Liver (tissue), 7 donors: ENCODE measurements at regions not wholly inside any gene's neighbourhood (a gene's known extent, or its start where the extent isn't known, plus 50 kb on each side); places are given as distances from the start of the nearest gene placed in this dataset.

ENCODE experiments used
- DNase-seq: peaks from one replicate; pipeline ENCODE4 v3.0.0-alpha.2; 2017; ENCODE audit warnings: low spot score
- H3K27ac ChIP-seq, 2 donors: one replicate each; pipeline ENCODE4 v1.7.0; 2013; ENCODE audit warnings: inconsistent platforms in 2 of 2, low read length in 2 of 2, control low read depth in 1 of 2, low read depth in 1 of 2, mild to moderate bottlenecking in 1 of 2
- H3K27me3 ChIP-seq, 4 donors: one replicate each; pipeline versions ENCODE4 v1.6.1 to v1.7.0; 2013; ENCODE audit warnings: low read length in 3 of 4, inconsistent platforms in 1 of 4, mild to moderate bottlenecking in 1 of 4, moderate library complexity in 1 of 4; ENCODE audit not compliant: control insufficient read depth in 4 of 4, insufficient read depth in 4 of 4
- H3K36me3 ChIP-seq, 4 donors: one replicate each; pipeline versions ENCODE4 v1.6.1 to v1.7.0; 2013; ENCODE audit warnings: low read length in 3 of 4, mild to moderate bottlenecking in 3 of 4, low read depth in 1 of 4, moderate library complexity in 1 of 4; ENCODE audit not compliant: control insufficient read depth in 4 of 4, insufficient read depth in 3 of 4
- H3K4me1 ChIP-seq, 4 donors: one replicate each; pipeline versions ENCODE4 v1.6.1 to v1.7.0; 2013; ENCODE audit warnings: low read length in 3 of 4, mild to moderate bottlenecking in 3 of 4, moderate library complexity in 1 of 4; ENCODE audit not compliant: control insufficient read depth in 4 of 4, insufficient read depth in 4 of 4
- H3K4me3 ChIP-seq, 3 donors: one replicate each; pipeline versions ENCODE4 v1.6.1 to v1.7.0; 2013; ENCODE audit warnings: low read length in 3 of 3, control low read depth in 1 of 3, low read depth in 1 of 3, mild to moderate bottlenecking in 1 of 3
- H3K9ac ChIP-seq, 2 donors: one replicate each; pipeline ENCODE4 v1.7.0; 2013; ENCODE audit warnings: low read length in 2 of 2, mild to moderate bottlenecking in 2 of 2, moderate library complexity in 2 of 2, control low read depth in 1 of 2, low read depth in 1 of 2
- H3K9me3 ChIP-seq, 4 donors: one replicate each; pipeline versions ENCODE4 v1.6.1 to v1.7.0; 2013; ENCODE audit warnings: low read length in 3 of 4; ENCODE audit not compliant: control insufficient read depth in 4 of 4
- JUND ChIP-seq, 2 donors: IDR thresholded peaks; 2 replicates each; pipeline ENCODE4 v1.6.1; 2016; ENCODE audit warnings: antibody characterized with exemption in 2 of 2
- NR2F2 ChIP-seq: IDR thresholded peaks from 2 replicates; pipeline ENCODE4 v1.6.1; 2016; ENCODE audit warnings: antibody characterized with exemption
- SP1 ChIP-seq: IDR thresholded peaks from 2 replicates; pipeline ENCODE4 v1.6.1; 2018; ENCODE audit warnings: antibody characterized with exemption, mild to moderate bottlenecking
- TAF1 ChIP-seq: conservative IDR thresholded peaks from 2 replicates; pipeline ENCODE4 v1.6.1; 2016; ENCODE audit warnings: antibody characterized with exemption, mild to moderate bottlenecking
- YY1 ChIP-seq: IDR thresholded peaks from 2 replicates; pipeline ENCODE4 v1.6.1; 2016; ENCODE audit warnings: antibody characterized with exemption, mild to moderate bottlenecking
- WGBS: extraction: QIAGEN DNeasy Blood & Tissue Kit; methylation state at CpG from one replicate; pipeline ENCODE4 v1.1.7; 2013; 5-methylcytosine and 5-hydroxymethylcytosine counted together
- TF ChIP-seq, protein P1 (sequence below): IDR thresholded peaks from 2 replicates; pipeline ENCODE4 v1.6.1; 2016; ENCODE audit warnings: antibody characterized with exemption
- TF ChIP-seq, protein P2 (sequence below): IDR thresholded peaks from 2 replicates; pipeline ENCODE4 v1.6.1; 2016; ENCODE audit warnings: antibody characterized with exemption, mild to moderate bottlenecking
- TF ChIP-seq, protein P3 (sequence below): IDR thresholded peaks from 2 replicates; pipeline ENCODE4 v1.6.1; 2016; ENCODE audit warnings: antibody characterized with exemption
- TF ChIP-seq, protein P4 (sequence below): IDR thresholded peaks from 2 replicates; pipeline ENCODE4 v1.6.1; 2016; ENCODE audit warnings: antibody characterized with exemption
- donor health status: healthy.
- donor health status: healthy.
- donor health status: healthy.
- donor health status: healthy.

DNA sequence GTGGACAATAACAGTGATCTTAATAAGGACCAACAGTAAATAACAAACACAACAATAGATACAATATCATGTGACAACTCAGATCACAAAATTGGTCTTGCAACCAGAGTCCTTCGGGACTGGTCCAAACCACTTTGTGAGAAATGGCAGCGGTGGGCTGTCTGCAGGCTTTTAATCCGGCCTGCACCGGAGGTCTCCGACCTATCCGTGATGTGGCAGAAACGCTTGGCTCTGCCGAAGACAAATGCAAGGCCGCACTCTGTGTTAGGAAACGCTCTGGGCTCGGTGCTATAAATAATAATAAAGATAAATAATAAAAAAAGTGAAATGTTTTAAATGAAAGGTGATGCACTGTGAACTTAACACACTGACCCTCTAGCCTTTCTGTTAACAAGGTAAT is 810.6 kb upstream of the NR2F2 start:
- no peak for TF ChIP-seq YY1
- TF ChIP-seq, protein P1, sequence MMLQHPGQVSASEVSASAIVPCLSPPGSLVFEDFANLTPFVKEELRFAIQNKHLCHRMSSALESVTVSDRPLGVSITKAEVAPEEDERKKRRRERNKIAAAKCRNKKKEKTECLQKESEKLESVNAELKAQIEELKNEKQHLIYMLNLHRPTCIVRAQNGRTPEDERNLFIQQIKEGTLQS = no peak
- no peak overlapping the region for H3K9ac ChIP-seq
- H3K4me1 ChIP-seq = no peaks in the 10 kb centered on the region
- DNase-seq = no peak
- H3K27me3 ChIP-seq = no peaks in the 10 kb centered on the region
- no peaks in the 10 kb centered on the region for H3K9me3 ChIP-seq
- no peaks in the 10 kb centered on the region for H3K36me3 ChIP-seq
- no peak overlapping the region for H3K4me3 ChIP-seq
- WGBS = 96% methylated on average over 11 of the region's 11 CpGs
- H3K27ac ChIP-seq = no peak overlapping the region

DNA sequence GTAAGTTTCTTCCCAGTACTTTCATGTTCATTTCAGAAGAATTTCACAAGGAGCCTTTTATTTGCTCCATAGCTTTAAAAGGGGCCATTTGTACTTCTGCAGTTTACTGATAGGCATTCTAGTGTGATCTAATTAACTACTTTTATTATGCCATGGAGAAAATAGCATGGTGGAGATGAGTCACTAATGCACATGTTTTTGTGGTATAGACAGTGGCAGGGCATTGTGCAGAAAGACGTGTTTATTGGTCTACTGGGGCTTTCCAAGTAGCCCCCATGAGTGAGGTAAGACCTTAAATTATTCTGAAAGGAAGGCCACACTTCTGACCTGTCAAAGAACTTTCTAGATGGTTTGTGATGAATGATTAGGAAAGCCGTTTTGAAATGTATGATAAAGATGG is 810.0 kb upstream of the NR2F2 start:
- Histone ChIP-seq H3K9ac (no peak overlapping the region), H3K27ac (no peak overlapping the region), H3K36me3 (no peaks in the 10 kb centered on the region), H3K9me3 (no peaks in the 10 kb centered on the region), H3K4me3 (no peak overlapping the region), H3K27me3 (no peaks in the 10 kb centered on the region), H3K4me1 (no peaks in the 10 kb centered on the region)
- TF ChIP-seq JUND (IDR thresholded peaks at IDR 0.05) = no peak
- no peak for TF ChIP-seq TAF1
- TF ChIP-seq SP1 = no peak
- TF ChIP-seq, protein P2, sequence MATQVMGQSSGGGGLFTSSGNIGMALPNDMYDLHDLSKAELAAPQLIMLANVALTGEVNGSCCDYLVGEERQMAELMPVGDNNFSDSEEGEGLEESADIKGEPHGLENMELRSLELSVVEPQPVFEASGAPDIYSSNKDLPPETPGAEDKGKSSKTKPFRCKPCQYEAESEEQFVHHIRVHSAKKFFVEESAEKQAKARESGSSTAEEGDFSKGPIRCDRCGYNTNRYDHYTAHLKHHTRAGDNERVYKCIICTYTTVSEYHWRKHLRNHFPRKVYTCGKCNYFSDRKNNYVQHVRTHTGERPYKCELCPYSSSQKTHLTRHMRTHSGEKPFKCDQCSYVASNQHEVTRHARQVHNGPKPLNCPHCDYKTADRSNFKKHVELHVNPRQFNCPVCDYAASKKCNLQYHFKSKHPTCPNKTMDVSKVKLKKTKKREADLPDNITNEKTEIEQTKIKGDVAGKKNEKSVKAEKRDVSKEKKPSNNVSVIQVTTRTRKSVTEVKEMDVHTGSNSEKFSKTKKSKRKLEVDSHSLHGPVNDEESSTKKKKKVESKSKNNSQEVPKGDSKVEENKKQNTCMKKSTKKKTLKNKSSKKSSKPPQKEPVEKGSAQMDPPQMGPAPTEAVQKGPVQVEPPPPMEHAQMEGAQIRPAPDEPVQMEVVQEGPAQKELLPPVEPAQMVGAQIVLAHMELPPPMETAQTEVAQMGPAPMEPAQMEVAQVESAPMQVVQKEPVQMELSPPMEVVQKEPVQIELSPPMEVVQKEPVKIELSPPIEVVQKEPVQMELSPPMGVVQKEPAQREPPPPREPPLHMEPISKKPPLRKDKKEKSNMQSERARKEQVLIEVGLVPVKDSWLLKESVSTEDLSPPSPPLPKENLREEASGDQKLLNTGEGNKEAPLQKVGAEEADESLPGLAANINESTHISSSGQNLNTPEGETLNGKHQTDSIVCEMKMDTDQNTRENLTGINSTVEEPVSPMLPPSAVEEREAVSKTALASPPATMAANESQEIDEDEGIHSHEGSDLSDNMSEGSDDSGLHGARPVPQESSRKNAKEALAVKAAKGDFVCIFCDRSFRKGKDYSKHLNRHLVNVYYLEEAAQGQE = no peak
- TF ChIP-seq, protein P3, sequence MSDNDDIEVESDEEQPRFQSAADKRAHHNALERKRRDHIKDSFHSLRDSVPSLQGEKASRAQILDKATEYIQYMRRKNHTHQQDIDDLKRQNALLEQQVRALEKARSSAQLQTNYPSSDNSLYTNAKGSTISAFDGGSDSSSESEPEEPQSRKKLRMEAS = no peak
- TF ChIP-seq, protein P1 = no peak
- WGBS = 68% methylated on average over 2 of the region's 2 CpGs
- no peak for DNase-seq

DNA sequence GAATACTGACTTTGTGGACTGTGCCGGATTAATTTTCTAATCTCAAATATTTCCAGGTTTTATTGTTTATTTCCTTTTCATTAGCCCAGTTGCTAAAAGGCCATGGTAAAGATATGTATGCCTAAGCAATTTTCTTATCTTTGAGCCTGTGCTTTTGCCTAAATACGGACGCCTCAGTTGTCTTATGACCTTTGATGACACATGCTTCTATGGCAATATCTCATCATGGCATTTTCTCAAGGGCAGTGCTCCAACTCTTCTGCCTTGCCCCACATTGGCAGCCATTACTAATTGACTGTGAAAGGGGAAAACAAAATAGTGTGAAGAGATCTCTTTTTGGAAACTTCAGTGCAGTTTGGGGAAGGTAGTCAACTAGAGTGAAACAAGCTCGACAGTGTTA is 809.6 kb upstream of the NR2F2 start:
- no peak overlapping the region for H3K4me3 ChIP-seq
- TF ChIP-seq, protein P4, sequence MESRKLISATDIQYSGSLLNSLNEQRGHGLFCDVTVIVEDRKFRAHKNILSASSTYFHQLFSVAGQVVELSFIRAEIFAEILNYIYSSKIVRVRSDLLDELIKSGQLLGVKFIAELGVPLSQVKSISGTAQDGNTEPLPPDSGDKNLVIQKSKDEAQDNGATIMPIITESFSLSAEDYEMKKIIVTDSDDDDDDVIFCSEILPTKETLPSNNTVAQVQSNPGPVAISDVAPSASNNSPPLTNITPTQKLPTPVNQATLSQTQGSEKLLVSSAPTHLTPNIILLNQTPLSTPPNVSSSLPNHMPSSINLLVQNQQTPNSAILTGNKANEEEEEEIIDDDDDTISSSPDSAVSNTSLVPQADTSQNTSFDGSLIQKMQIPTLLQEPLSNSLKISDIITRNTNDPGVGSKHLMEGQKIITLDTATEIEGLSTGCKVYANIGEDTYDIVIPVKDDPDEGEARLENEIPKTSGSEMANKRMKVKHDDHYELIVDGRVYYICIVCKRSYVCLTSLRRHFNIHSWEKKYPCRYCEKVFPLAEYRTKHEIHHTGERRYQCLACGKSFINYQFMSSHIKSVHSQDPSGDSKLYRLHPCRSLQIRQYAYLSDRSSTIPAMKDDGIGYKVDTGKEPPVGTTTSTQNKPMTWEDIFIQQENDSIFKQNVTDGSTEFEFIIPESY = no peak
- peak; percentile 30 for TF ChIP-seq NR2F2
- DNase-seq = no peak
- H3K9me3 ChIP-seq = no peaks in the 10 kb centered on the region
- no peaks in the 10 kb centered on the region for H3K4me1 ChIP-seq
- no peak overlapping the region for H3K9ac ChIP-seq
- WGBS = 83% methylated on average over 4 of the region's 4 CpGs
- no peak overlapping the region for H3K27ac ChIP-seq
- no peaks in the 10 kb centered on the region for H3K36me3 ChIP-seq
- H3K27me3 ChIP-seq = no peaks in the 10 kb centered on the region
